ENCODE measurements at regions not wholly inside any gene's neighbourhood (a gene's known extent, or its start where the extent isn't known, plus 50 kb on each side); places are given as distances from the start of the nearest gene placed in this dataset.

DNA sequence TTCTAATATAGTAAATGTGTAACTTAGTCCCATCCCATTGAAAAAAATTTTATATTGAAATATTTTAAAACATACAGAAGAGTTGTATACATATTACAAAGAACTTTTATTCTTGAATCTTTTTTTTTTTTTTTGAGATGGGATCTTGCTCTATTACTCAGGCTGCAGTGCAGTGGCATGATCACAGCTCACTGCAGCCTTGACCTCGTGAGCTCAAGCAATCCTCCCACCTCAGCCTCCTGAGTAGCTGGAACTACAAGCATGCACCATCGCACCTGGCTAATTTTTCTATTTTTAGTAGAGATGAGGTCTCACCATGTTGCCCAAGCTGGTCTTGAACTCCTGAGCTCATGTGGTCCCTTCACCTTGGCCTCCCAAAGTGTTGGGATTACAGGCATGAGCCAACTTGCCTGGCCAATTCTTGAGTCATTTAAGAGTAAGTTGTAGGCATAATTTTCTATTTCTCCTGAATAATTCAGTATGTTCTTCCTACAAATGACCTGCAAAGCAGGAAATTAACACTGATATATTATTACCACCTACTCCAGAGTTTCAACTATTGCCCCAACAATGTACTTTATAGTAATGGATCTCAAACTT, 153.0 kb upstream of the BMP4 start:
- Histone ChIP-seq H2BK12ac (ENCODE audit: low read depth, low read length) (no peak overlapping the region), H3K9ac (replicated peaks in 1 of 4; ENCODE audit: extremely low read depth in 1 of 4, low read depth in 3 of 4, low read length in 3 of 4) (no peak overlapping the region), H3K18ac (ENCODE audit: extremely low read depth, low read length) (no peak overlapping the region), H3K36me3 (ENCODE audit: control insufficient read depth in 2 of 4, insufficient read depth in 4 of 4, low read length in 3 of 4) (no peaks in the 10 kb centered on the region), H2BK120ac (replicated peaks; ENCODE audit: low read depth, low read length) (no peak overlapping the region), H3K4me3 (ENCODE audit: extremely low read depth in 1 of 4, insufficient read depth in 2 of 4, low read depth in 3 of 4, low read length in 4 of 4) (no peak overlapping the region), H2BK20ac (ENCODE audit: low read length) (no peak overlapping the region), H3K23me2 (ENCODE audit: low read depth, low read length) (no peaks in the 10 kb centered on the region), H3K27ac (ENCODE audit: low read depth, low read length) (no peak overlapping the region), H3K4me1 (replicated peaks in 1 of 4; ENCODE audit: control insufficient read depth in 3 of 4, insufficient read depth in 4 of 4, low read length in 3 of 4) (peaks cover 0 to 3% (median 0%) of the 10 kb centered on the region in 4 experiments; a peak in 1 of 7 replicates), H3K23ac (ENCODE audit: insufficient read length) (no peak overlapping the region), H3K79me1 (ENCODE audit: low read depth, low read length) (no peaks in the 10 kb centered on the region), H4K91ac (replicated peaks; ENCODE audit: insufficient read length, low read length) (no peak overlapping the region), H3K9me3 (ENCODE audit: insufficient read depth in 2 of 2, low read depth in 1 of 2, low read length in 1 of 2) (no peaks in the 10 kb centered on the region), H3K4me2 (ENCODE audit: insufficient read depth in 1 of 2, low read depth in 2 of 2, low read length in 2 of 2) (no peak overlapping the region), H2AFZ (ENCODE audit: low read length) (no peak overlapping the region), H3K4ac (replicated peaks; ENCODE audit: insufficient read length, low read depth, low read length) (no peak overlapping the region), H4K20me1 (replicated peaks in 1 of 2; ENCODE audit: control insufficient read depth in 1 of 2, insufficient read depth in 2 of 2, low read length in 2 of 2) (no peaks in the 10 kb centered on the region), H4K5ac (ENCODE audit: insufficient read length, low read depth, low read length) (no peak overlapping the region), H3K79me2 (ENCODE audit: control insufficient read depth in 1 of 2, insufficient read depth in 2 of 2, low read length in 2 of 2) (no peaks in the 10 kb centered on the region), H2BK5ac (ENCODE audit: low read depth, low read length) (no peak overlapping the region), H3K14ac (ENCODE audit: insufficient read length) (no peak overlapping the region), H4K8ac (ENCODE audit: extremely low read depth, insufficient read depth, low read length) (no peak overlapping the region), H2BK15ac (ENCODE audit: low read length) (no peak overlapping the region), H3K27me3 (replicated peaks in 1 of 4; ENCODE audit: control insufficient read depth in 3 of 4, extremely low read depth in 1 of 4, insufficient read depth in 3 of 4, low read length in 3 of 4) (no peaks in the 10 kb centered on the region), H2AK5ac (ENCODE audit: low read depth, low read length) (no peak overlapping the region), H3K56ac (replicated peaks; ENCODE audit: insufficient read length, low read depth, low read length) (no peak overlapping the region)
- TF ChIP-seq, protein P1, sequence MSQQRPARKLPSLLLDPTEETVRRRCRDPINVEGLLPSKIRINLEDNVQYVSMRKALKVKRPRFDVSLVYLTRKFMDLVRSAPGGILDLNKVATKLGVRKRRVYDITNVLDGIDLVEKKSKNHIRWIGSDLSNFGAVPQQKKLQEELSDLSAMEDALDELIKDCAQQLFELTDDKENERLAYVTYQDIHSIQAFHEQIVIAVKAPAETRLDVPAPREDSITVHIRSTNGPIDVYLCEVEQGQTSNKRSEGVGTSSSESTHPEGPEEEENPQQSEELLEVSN (IDR thresholded peaks at IDR 0.05): no peak
- TF ChIP-seq, protein P2, sequence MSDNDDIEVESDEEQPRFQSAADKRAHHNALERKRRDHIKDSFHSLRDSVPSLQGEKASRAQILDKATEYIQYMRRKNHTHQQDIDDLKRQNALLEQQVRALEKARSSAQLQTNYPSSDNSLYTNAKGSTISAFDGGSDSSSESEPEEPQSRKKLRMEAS (IDR thresholded peaks at IDR 0.05): no peak
- TF ChIP-seq CHD2 (IDR thresholded peaks at IDR 0.05; ENCODE audit: low read length) (no peak), ZNF274 (IDR thresholded peaks at IDR 0.05; ENCODE audit: borderline replicate concordance, extremely low read depth, low read length) (no peak)
- POLR2A ChIA-PET (ENCODE audit: partially characterized antibody): no interaction called here
- FAIRE-seq (no peak), DNase-seq (ENCODE audit: low read depth in 1 of 2, low spot score in 2 of 2) (no peak)
- WGBS, 2 experiments (ENCODE audit: extremely low coverage in 1 of 2, insufficient coverage in 1 of 2, insufficient read length in 1 of 2, insufficient replicate concordance in 2 of 2, low coverage in 1 of 2, low lambda C conversion rate in 2 of 2, missing lambda C conversion rate in 1 of 2): 96% methylated on average over 2 of the region's 2 CpGs; no CpG with 5 or more reads in 1 of the 2 experiments
- CTCF ChIA-PET (ENCODE audit: partially characterized antibody): interaction anchor here (0.6 to 1.2 kb wide), 3 partner anchors 9 to 238 kb away, joined by 3 to 4 read pairs (median 3); no protein-coding TSS in a partner anchor
